ENCODE measurements at regions not wholly inside any gene's neighbourhood (a gene's known extent, or its start where the extent isn't known, plus 50 kb on each side); places are given as distances from the start of the nearest gene placed in this dataset.

DNA sequence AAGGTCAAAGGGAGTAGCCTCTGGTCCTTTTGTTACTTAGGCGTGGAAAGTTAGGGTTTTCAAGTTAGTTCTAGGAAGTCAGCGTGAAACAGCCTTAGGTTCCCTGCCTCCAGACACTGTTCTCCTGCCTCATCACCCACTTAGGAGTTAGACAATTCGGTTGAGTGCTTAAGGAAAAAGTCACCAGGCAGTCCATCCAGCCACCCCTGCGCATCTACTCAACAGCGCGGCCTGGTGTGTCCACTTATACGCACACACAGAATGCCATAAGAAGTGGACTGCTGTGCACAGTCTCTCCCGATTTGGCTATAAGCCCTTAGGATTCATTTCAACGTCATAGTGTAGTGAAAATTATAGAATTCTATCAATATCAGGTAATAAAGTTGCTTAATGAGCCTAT is 470.8 kb upstream of the TNP1 start:
- no peak for FAIRE-seq

DNA sequence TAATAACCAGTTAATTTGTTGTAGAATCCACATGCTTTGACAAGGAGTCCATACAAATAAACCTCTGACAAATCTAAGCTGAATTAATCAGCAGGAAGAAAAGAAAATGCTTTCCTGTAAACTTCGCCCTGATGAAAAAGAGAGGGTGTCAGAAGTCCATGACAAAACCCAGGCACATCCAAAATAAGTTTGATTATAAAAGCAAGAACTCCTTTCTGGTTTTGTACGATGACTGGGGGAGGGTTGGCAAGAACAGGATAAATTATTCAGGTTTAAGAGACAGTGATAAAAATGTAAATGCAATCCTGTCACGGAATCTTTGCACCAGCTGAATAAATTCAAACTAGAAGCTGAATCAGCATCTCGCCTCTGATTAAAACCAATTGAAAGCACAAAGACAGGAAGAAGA is 469.2 kb upstream of the TNP1 start:
- no peak for FAIRE-seq

DNA sequence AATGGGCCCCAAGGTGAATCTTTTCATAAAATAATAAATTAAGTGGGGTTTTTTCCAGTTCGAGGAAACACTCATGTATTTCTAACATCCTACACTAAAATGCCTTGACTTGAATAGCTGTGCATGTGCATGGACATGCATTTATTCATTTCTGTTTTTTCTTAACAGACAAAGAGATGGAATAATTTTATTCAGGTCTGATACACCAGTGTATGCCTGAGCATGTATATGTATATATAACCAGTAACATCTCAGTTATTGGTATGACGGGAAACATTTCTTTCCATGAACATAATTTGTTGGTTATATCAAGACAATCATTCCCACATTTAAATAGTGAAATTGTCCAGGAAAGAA is 468.7 kb upstream of the TNP1 start:
- FAIRE-seq = no peak

DNA sequence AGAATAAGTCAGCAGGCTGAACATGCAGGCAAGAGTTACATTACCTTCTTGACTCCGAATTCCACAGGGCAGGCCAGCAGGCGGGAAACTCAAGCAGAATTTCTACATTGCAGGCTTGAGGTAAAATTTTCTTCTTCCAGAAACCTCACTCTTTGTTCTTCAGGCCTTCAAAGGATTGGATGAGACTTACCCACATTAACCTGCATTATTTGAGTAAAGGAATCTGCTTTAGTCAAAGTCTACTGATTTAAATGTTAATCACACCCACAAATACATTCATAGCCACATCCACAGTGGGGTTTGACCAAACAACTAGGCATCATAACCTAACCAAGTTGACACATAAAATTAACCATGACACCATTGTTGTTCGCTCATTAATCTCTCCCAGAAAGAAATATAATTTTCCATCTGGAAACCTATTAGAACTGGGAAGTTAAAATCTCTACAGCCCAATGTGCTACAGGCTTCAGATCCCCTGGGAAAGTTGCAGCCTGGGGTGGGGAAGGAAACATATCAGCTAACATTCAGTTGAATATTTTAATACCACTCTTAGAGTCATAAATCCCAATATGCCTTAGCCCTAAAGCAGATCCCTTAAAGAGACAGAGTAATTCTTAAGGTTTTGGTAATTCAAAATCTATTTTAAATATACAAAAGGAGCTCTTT is 468.2 kb upstream of the TNP1 start:
- FAIRE-seq = no peak

DNA sequence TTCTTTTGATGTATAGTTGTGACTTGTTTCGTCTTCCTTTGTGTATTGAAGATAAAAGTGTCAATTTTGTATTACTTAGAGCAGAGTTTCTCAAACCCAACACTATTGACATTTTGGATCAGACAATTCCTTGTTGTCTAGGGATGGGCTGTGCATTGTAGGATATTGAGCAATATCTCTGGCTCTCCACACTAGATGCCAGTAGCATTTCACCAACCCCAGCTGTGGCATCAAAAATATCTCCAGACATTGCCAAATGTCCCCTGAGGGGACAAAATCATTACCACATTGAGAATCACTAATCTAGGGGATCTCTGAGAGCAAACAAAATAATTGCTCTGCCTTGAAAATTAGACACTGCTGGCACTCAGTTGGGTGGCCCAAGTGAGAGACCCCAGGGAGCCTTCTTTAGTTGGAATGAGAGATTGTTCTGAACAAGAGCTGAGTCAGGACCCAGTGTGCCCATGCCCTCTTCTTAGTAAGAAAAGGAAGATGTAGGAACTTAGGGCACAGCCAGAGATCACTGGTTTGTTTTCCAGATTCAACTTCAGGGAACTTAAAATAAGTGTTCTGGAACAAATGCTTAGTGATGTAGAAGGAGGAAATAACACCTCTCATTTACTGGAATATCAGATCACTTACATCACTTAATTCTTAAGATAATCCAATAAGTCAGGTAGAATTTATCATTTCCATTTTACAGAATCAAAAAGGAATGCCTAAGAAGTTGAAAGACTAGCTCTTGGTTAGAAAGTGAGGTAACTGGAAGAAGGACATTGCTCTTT is 466.6 kb upstream of the TNP1 start:
- FAIRE-seq = no peak

DNA sequence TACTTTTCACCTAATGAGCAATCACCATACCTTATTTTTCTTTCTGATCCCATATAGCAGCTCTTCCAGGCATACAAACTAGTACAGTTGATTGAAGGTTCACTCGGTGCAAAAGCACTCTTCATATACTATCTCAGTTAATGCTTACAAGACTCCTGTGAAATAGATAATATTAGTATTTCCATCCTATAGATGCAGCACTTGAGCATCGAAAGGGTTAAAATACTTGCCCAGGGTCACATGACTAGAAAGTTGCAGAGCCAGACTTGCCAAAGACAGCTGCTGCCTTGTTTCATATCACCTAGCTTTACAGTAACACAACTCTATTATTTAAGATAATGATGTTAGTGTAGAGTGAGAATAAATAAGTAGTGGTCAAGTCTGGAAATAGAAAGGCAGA is 466.0 kb upstream of the TNP1 start:
- no peak for FAIRE-seq

DNA sequence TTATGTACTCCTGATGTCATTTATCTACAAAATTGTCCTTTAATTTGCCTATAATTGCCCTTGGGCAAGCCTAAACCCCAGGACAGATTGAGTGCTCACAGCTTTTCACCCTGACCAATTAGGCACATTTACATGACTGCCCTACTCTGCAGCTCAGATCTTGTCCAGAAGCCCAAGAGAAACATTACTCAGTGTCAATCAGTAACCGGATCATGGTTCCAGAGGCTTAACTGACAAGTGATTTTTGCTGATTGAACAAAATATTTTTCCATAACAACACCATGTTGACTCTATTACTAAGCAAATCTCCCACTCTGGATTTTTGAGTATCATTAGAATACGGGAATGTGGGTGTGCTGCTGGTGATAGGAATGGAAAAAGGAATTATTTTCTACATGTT is 465.4 kb upstream of the TNP1 start:
- FAIRE-seq = no peak

DNA sequence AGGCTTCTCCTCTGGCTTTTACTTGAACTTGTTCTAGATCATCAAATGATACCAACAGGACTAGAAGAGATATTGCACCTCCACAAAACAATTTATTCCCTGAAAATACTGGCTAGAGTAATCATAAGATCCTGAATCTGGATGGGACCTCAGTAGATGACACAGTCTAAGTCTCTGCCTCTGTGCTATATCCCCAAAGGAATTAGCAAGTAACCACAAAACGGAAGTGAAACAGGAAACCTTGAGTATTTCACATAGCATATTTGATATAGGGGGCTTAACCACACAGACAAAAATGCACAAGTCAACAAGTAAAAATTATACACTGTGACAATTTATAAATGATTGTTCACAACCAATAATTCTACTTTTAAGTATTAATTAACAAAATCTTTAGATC is 456.9 kb upstream of the TNP1 start:
- FAIRE-seq = no peak

DNA sequence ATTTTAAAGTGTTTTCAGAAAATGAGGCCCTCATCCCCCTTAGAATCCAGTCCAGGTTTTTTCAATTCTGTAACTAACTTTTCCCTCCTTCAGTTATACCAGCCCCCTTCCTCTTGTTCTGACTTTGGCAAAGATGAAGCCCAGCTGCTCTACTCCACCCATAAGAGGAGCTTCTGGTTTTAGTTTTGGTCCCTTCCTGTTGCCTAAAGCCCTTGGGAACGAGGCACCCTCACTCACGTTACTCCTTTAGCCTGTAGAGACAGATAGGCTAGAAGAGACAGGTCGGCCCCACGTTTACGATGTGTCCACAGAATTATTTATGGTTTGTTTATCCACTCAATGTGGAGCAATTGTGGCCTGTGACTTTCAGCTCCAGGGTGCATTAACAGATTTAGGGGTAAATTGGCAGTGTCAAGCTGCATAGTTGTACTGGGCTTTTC is 454.2 kb upstream of the TNP1 start:
- FAIRE-seq = no peak

DNA sequence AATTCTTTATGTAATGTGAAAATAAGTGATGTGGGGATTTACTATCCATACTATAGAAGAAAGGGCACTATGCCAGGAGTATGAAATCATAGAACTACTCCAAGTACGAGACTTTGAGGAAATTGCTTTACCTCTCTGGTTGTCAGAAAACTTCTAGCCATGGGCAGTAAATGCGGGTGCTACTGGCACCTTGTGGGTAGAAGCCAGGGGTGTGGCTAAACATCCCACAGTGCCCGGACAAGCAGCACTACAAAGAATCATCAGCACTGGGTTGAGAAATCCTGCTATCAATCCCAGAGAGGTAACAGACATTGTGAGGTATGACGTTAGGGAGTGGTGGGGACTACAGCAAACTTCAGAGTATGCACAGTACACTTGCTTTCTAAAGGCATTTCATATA is 453.5 kb upstream of the TNP1 start:
- no peak for FAIRE-seq

DNA sequence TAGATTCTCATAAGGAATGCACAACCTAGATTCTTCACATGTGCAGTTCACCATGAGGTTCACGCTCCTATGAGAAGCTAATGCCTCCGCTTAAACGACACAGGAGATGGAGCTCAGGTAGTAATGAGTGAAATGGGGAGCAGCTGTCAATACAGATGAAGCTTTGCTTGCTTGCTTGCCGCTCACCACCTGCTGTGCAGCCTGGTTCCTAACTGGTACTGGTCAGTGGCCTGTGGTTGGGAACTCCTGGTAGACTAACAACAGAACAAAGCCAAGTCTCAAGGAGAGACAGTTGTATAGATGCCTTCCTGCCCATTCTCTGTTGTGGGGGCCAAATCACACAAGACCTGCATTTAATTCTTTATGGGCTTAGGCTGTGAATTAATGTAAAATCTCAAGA is 449.2 kb upstream of the TNP1 start:
- no peak for FAIRE-seq

DNA sequence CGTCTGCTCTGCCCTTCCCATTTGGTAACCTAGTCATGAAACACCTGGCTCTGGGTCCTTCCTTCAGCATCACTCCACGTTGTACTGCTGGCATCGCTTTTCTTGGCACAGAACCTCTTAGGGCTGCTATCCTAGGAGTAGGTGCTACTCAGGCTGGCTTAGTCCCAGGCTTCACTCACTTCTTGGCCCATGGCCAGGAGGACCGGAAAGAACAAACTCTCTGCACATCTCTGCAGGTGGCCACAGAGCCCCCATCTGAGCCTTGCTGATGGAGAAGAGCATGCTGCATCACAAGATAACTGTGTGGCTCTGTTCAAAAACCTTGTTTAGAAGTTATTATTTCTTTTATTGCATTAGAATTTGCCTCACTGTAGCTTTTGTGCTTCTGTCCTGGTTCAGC is 447.2 kb upstream of the TNP1 start:
- no peak for FAIRE-seq

DNA sequence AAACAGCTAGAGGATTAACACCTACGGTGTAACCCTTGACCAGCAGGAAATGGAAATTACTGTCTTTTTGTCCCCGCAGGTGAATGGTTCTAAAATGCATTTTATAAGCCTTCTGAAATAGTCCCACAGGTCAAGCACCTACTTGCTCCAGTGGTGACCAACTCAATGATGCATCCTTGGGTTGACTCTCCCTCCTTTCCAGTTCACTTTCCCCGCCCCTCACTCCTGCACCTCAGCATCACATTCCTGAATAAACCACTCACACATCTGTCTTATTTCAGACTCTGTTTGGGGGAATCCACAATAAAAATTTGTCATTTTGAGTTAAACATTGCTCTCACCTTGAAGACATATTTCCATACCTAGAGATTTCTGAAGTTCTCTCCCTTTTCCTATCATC is 446.0 kb upstream of the TNP1 start:
- FAIRE-seq = no peak

DNA sequence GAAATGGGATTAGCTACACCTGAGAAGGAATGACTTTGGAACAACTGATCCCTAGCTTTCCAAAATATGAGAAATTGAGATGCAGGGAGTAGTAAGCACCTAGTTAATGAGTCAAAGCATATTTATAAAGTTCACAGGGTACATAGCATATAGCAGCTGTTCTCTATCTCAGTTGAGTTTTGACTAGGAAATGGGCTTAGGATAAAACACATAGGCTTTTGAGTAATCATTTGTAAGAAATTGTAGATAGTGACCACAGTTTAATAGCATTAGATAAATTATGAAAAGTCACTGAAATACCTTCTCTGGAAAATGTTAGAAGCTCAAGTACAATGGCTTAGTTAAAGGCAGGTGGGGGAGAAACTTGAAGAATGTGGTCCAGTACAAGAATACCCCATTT is 444.7 kb upstream of the TNP1 start:
- FAIRE-seq = no peak

DNA sequence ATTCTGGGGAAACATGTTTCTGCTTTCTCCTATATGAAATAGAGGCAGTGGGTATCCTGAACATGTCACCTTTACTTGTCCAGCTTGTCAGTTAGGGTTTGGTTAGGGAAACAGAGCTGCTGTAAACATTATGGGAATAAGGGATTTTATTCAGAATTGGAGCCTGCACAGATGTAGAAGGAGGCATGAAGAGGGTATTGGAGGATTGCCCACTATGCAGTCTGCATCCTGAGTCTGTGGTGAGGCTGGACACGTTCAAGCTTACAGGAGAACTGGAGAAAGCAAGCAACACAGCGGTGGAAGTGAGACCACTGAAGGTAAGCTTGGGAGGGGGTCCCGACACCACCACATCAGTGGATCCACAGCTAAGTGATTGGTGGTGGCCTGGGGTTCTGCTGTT is 443.0 kb upstream of the TNP1 start:
- FAIRE-seq = no peak

DNA sequence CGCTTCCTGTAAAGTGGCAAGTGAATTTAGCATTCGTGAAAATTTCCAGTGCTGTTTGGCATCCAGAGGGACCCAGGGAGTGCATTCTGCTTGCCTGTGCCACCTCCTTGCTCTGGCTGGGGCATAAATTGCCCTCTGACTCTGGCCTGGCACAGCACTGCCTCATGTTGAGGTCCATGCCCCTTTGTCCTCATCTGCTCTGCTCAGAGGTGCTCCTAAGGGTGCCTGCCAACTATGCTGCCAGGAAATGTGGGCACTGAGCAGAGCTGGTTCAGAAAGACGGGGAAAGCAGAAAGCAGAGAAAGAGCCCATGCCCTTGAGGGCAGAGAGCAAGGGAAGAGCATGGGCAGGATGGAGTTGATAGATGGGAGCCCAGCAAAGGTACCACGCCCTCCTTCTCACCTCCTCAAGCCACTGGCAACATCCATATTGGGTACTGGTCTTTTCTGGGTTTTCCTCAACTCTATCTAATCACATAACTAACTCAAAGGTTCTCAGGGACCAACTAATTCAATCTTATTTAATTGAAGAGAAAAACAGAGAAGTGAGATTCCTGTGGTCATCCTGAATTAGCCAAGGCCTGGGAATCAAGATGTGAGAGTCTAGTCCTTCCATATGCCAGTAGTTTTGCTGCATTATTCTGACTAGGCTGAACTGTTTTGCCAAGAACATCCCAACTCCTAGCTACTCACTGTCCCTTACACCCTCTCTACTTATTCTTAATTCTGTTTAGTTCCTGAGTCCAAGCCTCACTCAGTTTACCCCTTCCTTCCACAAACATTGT is 441.5 kb upstream of the TNP1 start:
- FAIRE-seq = no peak

DNA sequence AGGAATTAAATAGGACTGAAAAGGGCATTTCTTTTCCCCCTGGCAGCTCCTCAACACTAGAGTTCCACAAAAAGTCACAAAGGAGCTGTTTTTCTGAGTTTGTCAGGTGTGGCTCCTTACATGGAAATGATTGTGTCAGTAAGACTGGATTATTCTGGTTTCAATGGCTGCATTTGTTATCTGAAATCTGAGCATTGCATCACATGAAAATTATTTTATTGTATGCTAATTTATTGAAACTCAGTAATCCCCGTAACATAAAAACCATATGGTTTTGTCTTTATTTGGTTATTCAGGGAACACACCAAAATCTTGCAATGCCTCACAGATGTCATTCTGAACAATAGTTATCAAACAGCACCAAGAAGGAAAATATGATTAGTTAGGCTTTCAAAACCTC is 439.7 kb upstream of the TNP1 start:
- FAIRE-seq = no peak

DNA sequence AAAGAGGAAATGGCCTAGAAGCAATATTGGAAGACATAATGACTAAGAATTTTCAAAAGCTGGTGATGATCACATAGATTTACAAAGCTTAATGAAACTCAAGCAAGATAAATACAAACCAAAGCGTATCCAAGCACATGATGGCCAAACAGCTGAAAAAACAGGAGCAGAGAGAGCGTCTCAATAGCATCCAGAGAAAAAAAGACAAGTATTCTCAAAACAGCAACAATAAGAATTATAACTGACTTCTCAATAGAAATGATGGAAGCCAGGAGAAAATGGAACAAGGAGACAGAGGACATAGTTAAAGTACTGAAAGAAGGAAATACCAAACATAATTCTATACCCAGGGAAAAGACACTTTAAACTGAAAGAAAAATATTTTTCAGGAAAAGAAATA is 437.2 kb upstream of the TNP1 start:
- no peak for FAIRE-seq

DNA sequence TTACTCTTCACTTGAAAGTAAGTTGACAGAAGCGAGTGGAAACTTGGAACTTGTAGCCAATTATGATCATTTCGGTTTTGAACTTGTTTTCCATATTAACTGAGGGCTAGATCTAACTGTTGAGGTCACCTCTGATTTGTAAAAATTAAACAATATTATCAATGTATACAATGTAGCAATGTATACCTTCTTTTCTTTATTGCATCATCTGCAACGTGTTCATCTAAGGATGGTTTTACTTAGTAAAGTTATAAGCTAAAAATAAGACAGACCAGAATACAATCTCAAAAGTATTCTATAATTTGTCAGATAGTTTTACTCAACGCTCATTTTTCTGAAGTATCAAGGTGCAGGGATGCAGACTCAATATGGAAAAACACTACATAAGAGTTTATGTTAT is 435.0 kb upstream of the TNP1 start:
- FAIRE-seq = no peak

DNA sequence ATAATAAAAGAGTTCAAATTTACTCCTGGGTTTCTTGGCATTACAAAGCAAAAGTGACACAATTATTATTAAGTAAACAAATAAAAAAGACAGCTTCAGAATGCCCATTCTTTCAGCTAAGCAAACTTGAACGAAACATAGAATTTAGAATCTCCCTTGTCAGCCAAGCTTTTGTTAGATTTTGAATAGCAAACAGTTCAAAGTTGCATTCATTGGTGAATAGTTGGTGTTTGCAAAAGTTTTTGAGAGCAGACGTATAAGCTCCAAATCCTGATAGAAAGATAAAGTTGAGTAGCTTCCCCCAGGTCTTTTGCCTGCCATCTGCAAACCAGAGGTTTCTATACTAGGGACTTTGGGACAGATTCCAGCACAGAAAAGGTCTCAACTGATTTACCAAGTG is 434.3 kb upstream of the TNP1 start:
- no peak for FAIRE-seq

DNA sequence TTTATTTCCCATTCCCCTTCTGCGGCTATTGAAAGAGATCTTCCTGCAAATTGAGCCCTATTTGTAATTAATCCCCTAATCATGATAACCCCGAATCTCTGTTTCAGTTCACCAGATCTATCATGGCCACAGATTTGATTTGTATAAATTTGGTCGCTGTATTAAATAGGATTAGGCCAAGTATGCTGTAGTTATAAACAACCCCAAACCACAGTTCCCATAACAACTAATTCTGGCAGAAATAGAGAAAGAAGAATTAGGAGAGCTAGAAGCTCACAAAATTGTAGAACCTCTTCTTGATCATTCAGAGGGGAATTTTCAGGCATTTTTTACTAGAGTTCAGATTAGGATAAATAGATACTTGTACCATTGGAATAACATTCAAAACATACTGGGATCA is 433.7 kb upstream of the TNP1 start:
- FAIRE-seq = no peak

DNA sequence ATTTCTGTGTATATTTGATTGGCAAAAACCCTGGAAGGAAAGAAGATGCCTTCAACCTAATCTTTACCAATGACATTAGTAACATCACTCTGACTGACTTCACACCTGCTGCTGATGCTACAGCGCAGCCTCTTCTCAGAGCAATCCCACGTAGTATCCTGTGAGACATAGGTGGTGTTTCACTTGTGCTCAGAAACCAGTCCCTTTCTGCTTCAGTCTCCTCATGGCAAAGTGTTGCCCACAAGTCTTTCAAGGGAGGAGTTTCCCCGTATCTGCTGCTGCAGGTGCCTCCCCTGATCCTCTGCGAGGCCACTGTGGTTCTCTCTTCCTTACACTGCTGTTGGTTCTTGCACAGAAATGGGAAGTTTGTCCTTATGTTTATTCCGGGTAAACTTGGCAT is 433.2 kb upstream of the TNP1 start:
- no peak for FAIRE-seq

DNA sequence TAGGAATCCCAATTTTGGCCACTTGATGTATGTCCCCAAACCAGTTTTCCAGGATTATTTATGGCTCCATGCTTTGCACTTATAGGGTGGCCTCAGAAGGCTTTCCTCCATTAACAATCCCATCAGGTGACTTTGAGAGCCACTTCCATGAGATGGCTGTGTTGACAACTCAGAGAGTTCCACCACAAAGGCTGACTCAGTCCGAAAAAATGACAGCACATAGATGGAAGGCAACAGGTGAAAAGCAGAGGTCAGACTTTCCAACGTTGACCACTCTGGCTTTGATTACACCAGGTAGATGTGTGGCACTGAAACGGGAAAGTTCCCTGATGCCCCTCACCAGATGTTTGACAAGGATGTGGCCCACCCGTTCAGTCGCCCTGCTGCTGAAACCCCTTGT is 431.4 kb upstream of the TNP1 start:
- FAIRE-seq = no peak

DNA sequence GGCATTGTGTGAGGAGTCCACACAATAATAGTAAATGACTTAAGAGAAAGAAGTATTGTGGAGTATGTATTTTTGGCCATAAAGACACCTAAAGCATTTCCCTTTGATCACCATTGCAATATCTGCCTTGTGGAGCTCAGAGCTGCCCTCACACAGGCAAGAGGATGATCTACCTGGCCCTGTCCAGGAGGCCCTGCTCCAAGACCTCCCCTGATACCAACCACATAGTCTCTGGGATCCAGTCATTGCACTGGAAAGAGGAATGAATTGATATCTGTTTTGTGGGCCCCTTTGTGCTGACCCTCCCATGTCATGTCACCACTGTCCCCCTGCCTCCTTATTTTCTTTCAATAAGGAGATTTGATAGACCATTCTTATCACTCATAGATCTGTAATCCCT is 430.6 kb upstream of the TNP1 start:
- FAIRE-seq = no peak
